Activated CD4-positive, alpha-beta T cell treated with anti-CD3 and anti-CD28 coated beads for 48 hours (primary cell): ENCODE measurements at regions not wholly inside any gene's neighbourhood (a gene's known extent, or its start where the extent isn't known, plus 50 kb on each side); places are given as distances from the start of the nearest gene placed in this dataset.

Source experiments
- DNase-seq: peaks from one replicate; pipeline ENCODE4 v3.0.0-alpha.2; 2020

GRCh38 chr5:3312299-3312698 is 283.3 kb upstream of the IRX1 start:
- no peak for DNase-seq

- no peak for DNase-seq
Observed at GRCh38 chr5:3311433-3311832, 284.2 kb upstream of the IRX1 start.

- no peak for DNase-seq
Observed at GRCh38 chr5:3310541-3311261, 284.9 kb upstream of the IRX1 start.

- no peak for DNase-seq
Observed at GRCh38 chr5:3309538-3309937, 286.1 kb upstream of the IRX1 start.

GRCh38 chr5:3307982-3308621 is 287.5 kb upstream of the IRX1 start:
- no peak for DNase-seq

- no peak for DNase-seq
Observed at GRCh38 chr5:3305432-3305831, 290.2 kb upstream of the IRX1 start.

- DNase-seq: no peak
Observed at GRCh38 chr5:3304346-3304745, 291.3 kb upstream of the IRX1 start.

GRCh38 chr5:3303777-3304176 is 291.9 kb upstream of the IRX1 start:
- no peak for DNase-seq

GRCh38 chr5:3302228-3302627 is 293.4 kb upstream of the IRX1 start:
- DNase-seq: no peak

- no peak for DNase-seq
Observed at GRCh38 chr5:3301306-3301705, 294.3 kb upstream of the IRX1 start.

- no peak for DNase-seq
Observed at GRCh38 chr5:3300726-3301125, 294.9 kb upstream of the IRX1 start.

GRCh38 chr5:3299441-3299840 is 296.2 kb upstream of the IRX1 start:
- no peak for DNase-seq

- DNase-seq: no peak
Observed at GRCh38 chr5:3297853-3298252, 297.8 kb upstream of the IRX1 start.

- no peak for DNase-seq
Observed at GRCh38 chr5:3288325-3288724, 307.3 kb upstream of the IRX1 start.

- no peak for DNase-seq
Observed at GRCh38 chr5:3287516-3287915, 308.1 kb upstream of the IRX1 start.

- no peak for DNase-seq
Observed at GRCh38 chr5:3285621-3286020, 310.0 kb upstream of the IRX1 start.

- no peak for DNase-seq
Observed at GRCh38 chr5:3284506-3284905, 311.1 kb upstream of the IRX1 start.

GRCh38 chr5:3282841-3283240 is 312.8 kb upstream of the IRX1 start:
- DNase-seq: no peak

GRCh38 chr5:3281366-3281765 is 314.3 kb upstream of the IRX1 start:
- no peak for DNase-seq

GRCh38 chr5:3278643-3279042 is 317.0 kb upstream of the IRX1 start:
- no peak for DNase-seq

GRCh38 chr5:3277590-3278196 is 317.9 kb upstream of the IRX1 start:
- peak; percentile 7 for DNase-seq

- no peak for DNase-seq
Observed at GRCh38 chr5:3276896-3277295, 318.7 kb upstream of the IRX1 start.

GRCh38 chr5:3269395-3270169 is 326.1 kb upstream of the IRX1 start:
- no peak for DNase-seq
